Keratinocyte (primary cell): ENCODE measurements at regions not wholly inside any gene's neighbourhood (a gene's known extent, or its start where the extent isn't known, plus 50 kb on each side); places are given as distances from the start of the nearest gene placed in this dataset.

Experiments
- DNase-seq: peaks from one replicate; pipeline ENCODE4 v3.0.0-alpha.2; 2011; ENCODE audit warnings: low read depth, missing footprints, low spot score
- FAIRE-seq: peaks from 2 replicates; lab custom pipeline; 2011; peaks lifted over from hg19 to GRCh38; lab: Jason Lieb, UNC
- H2AFZ ChIP-seq: 2 replicates; pipeline ENCODE4 v1.6.0; 2012; ENCODE audit warnings: low read length, control low read depth, inconsistent platforms; ENCODE audit not compliant: control insufficient read depth
- H3K27ac ChIP-seq: 2 replicates; pipeline ENCODE4 v1.5.1; 2011; ENCODE audit warnings: low read length; ENCODE audit not compliant: control insufficient read depth, insufficient read depth
- H3K27me3 ChIP-seq: 3 replicates; pipeline ENCODE4 v1.6.0; 2011; ENCODE audit warnings: low read length; ENCODE audit not compliant: control insufficient read depth, insufficient read depth; ENCODE audit errors: extremely low read depth
- H3K36me3 ChIP-seq, 2 experiments: 2 replicates in 1 of 2; 3 replicates in 1 of 2; pipeline ENCODE4 v1.5.1; 2011; ENCODE audit warnings: low read length in 2 of 2, mild to moderate bottlenecking in 1 of 2; ENCODE audit not compliant: control insufficient read depth in 2 of 2, insufficient read depth in 2 of 2; ENCODE audit errors: extremely low read depth in 1 of 2
- H3K4me1 ChIP-seq: 3 replicates; pipeline ENCODE4 v1.5.1; 2011; ENCODE audit warnings: low read length; ENCODE audit not compliant: control insufficient read depth, insufficient read depth; ENCODE audit errors: extremely low read depth
- H3K4me2 ChIP-seq: 3 replicates; pipeline ENCODE4 v1.6.0; 2011; ENCODE audit warnings: low read depth, low read length; ENCODE audit not compliant: control insufficient read depth, insufficient read depth; ENCODE audit errors: extremely low read depth
- H3K4me3 ChIP-seq, 3 experiments: fragments of 200-600 bp in 1 of 3; sonication (generic) in 1 of 3; 2 replicates in 2 of 3; 3 replicates in 1 of 3; pipeline ENCODE4 v1.5.1; 2011 to 2016; ENCODE audit warnings: low read length in 3 of 3, mild to moderate bottlenecking in 3 of 3, control low read depth in 2 of 3, inconsistent platforms in 1 of 3, low read depth in 1 of 3, mixed read lengths in 1 of 3, mixed run types in 1 of 3, moderate library complexity in 1 of 3; ENCODE audit not compliant: control insufficient read depth in 2 of 3, insufficient read depth in 2 of 3; ENCODE audit errors: extremely low read depth in 1 of 3
- H3K79me2 ChIP-seq: 2 replicates; pipeline ENCODE4 v1.6.0; 2012; ENCODE audit warnings: low read length; ENCODE audit not compliant: control insufficient read depth, insufficient read depth
- H3K9ac ChIP-seq: 3 replicates; pipeline ENCODE4 v1.6.0; 2011; ENCODE audit warnings: low read length; ENCODE audit not compliant: control insufficient read depth, insufficient read depth; ENCODE audit errors: extremely low read depth
- H3K9me1 ChIP-seq: 3 replicates; pipeline ENCODE4 v1.6.0; 2011; ENCODE audit warnings: low read length; ENCODE audit not compliant: control insufficient read depth, insufficient read depth; ENCODE audit errors: extremely low read depth
- H3K9me3 ChIP-seq: 2 replicates; pipeline ENCODE4 v1.5.1; 2012; ENCODE audit warnings: low read depth, low read length; ENCODE audit not compliant: control insufficient read depth
- H4K20me1 ChIP-seq: 3 replicates; pipeline ENCODE4 v1.6.0; 2011; ENCODE audit warnings: low read length; ENCODE audit not compliant: control insufficient read depth, insufficient read depth; ENCODE audit errors: extremely low read depth
- CTCF ChIP-seq, 3 experiments: IDR thresholded peaks in 1 of 3; conservative IDR thresholded peaks in 1 of 3; optimal IDR thresholded peaks in 1 of 3; 2 replicates in 2 of 3; 3 replicates in 1 of 3; pipeline versions ENCODE3 to v1.5.1; 2011; ENCODE audit warnings: low read length in 3 of 3, mild to moderate bottlenecking in 3 of 3, moderate library complexity in 2 of 3, control low read depth in 1 of 3, inconsistent platforms in 1 of 3; ENCODE audit not compliant: insufficient read depth in 2 of 3; ENCODE audit errors: extremely low read depth in 1 of 3
- EZH2 ChIP-seq: IDR thresholded peaks from one replicate; pipeline ENCODE4 v1.6.1; 2012; ENCODE audit warnings: inconsistent platforms, mild to moderate bottlenecking, low read length, moderate library complexity
- dilution Hi-C: fragments of 300-500 bp; cut with MboI; formaldehyde crosslinking; loops from one replicate; pipeline ENCODE4 v1.7.0; 2020; ENCODE audit warnings: low sequenced_read_pairs; ENCODE audit not compliant: extremely low pct_ligation_motif_present

GRCh38 chr10:109744020-109744419, 179.3 kb downstream of the XPNPEP1 start:
- TF ChIP-seq EZH2 (no peak), CTCF (optimal IDR thresholded peaks at IDR 0.05 in 1 of 3, IDR thresholded peaks at IDR 0.05 in 1 of 3, conservative IDR thresholded peaks at IDR 0.05 in 1 of 3; ENCODE audit: extremely low read depth in 1 of 3, insufficient read depth in 2 of 3, low read length in 3 of 3) (no peak)
- FAIRE-seq (no peak), DNase-seq (no peak)
- Histone ChIP-seq H3K36me3 (no peaks in the 10 kb centered on the region), H4K20me1 (no peaks in the 10 kb centered on the region), H3K9me1 (no peaks in the 10 kb centered on the region), H3K79me2 (no peaks in the 10 kb centered on the region), H3K27ac (no peak overlapping the region), H3K4me3 (no peak overlapping the region), H2AFZ (no peak overlapping the region), H3K9ac (no peak overlapping the region), H3K27me3 (no peaks in the 10 kb centered on the region), H3K4me1 (no peaks in the 10 kb centered on the region), H3K4me2 (no peak overlapping the region), H3K9me3 (no peaks in the 10 kb centered on the region)
- dilution Hi-C loops = no loop called here

GRCh38 chr10:109743574-109743973, 179.7 kb downstream of the XPNPEP1 start:
- no peak overlapping the region for H2AFZ ChIP-seq
- H3K4me1 ChIP-seq = no peaks in the 10 kb centered on the region
- no peaks in the 10 kb centered on the region for H3K9me3 ChIP-seq
- no peaks in the 10 kb centered on the region for H3K9me1 ChIP-seq
- no peak for TF ChIP-seq CTCF (optimal IDR thresholded peaks at IDR 0.05 in 1 of 3, IDR thresholded peaks at IDR 0.05 in 1 of 3, conservative IDR thresholded peaks at IDR 0.05 in 1 of 3; ENCODE audit: extremely low read depth in 1 of 3, insufficient read depth in 2 of 3, low read length in 3 of 3)
- TF ChIP-seq EZH2 = no peak
- H3K27me3 ChIP-seq = no peaks in the 10 kb centered on the region
- no peak overlapping the region for H3K4me2 ChIP-seq
- H3K9ac ChIP-seq = no peak overlapping the region
- dilution Hi-C loops = no loop called here
- H4K20me1 ChIP-seq = no peaks in the 10 kb centered on the region
- no peak overlapping the region for H3K4me3 ChIP-seq
- no peaks in the 10 kb centered on the region for H3K79me2 ChIP-seq
- no peak for DNase-seq
- no peak for FAIRE-seq
- no peak overlapping the region for H3K27ac ChIP-seq
- H3K36me3 ChIP-seq = no peaks in the 10 kb centered on the region
